Hematopoietic multipotent progenitor cell treated with erythropoietin and hydrocortisone succinate and interleukin-3 and kit ligand, for 4 days (in vitro differentiated cells): ENCODE measurements at regions not wholly inside any gene's neighbourhood (a gene's known extent, or its start where the extent isn't known, plus 50 kb on each side); places are given as distances from the start of the nearest gene placed in this dataset.
"Not testable (repeated sequence)": the region's sequence is repeated elsewhere in the genome, so short reads cannot be mapped to it uniquely, and the experiment has no call there.

Experiments used
- DNase-seq: peaks from one replicate; pipeline ENCODE4 v3.0.0-alpha.2; 2015

DNA sequence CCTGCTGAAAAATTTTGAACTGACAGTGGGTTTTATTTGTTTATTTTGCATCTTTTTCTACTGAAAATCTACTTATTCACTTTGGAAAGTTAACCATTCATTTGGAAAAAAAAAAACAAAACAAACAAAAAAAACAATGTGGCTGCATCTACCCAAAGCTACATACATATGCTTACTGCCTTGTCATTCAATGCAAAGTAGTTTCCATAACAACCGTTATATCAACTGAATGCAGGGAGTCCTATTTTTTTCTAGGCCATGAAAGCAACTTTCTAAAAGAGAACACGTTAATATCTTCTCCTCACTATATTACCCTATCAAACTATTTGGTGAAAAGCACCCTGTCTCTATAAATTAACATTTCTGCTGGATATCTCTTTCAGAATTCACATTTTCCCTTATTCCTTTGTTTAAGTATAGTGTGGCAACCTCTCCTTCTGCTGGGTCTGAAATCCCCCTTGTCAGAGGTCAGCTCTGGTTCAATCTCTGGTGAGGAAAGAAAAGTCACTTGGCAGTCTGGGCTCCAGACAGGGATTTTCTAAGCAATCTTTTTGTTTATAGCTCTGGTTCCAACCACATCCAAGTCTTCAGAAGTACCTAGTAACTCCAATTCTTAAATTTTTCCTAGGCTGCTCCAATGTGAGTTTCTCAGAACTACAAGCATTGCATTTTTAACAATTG, 528.4 kb upstream of the TOM1L1 start:
- no peak for DNase-seq

DNA sequence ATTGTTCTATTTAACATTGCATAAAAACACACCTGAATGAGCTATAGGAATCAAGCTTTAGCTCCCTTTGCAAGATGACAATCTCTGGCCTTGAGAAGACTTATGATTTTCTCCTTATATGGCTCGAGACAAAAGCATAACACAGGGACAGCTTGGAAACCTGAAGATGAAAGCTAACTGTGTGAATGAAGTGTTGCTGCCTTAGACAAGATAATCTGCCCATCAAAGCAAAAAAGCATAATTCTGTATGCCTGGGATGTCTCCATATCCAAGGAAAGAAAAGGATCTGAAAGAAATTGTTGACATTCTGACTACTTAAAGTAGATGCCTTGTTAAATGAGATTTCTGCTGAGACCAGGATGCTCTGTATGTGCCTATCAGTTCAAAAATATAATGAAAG, 526.7 kb upstream of the TOM1L1 start:
- DNase-seq: no peak

DNA sequence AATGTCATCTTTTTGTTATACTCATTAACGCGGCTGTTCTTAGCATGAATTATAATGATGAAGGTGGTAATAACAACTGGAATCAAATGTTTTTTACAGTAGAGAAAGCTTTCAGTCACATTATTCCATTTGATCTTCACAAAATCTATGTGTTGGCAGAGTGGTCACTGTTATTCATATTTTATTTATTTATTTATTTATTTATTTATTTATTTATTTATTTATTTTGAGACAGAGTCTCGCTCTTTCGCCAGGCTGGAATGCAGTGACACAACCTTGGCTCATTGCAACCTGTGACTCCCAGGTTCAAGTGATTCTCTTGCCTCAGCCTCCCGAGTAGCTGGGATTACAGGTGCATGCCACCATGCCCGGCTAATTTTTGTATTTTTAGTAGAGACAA, 524.2 kb upstream of the TOM1L1 start:
- not testable (repeated sequence) for DNase-seq

DNA sequence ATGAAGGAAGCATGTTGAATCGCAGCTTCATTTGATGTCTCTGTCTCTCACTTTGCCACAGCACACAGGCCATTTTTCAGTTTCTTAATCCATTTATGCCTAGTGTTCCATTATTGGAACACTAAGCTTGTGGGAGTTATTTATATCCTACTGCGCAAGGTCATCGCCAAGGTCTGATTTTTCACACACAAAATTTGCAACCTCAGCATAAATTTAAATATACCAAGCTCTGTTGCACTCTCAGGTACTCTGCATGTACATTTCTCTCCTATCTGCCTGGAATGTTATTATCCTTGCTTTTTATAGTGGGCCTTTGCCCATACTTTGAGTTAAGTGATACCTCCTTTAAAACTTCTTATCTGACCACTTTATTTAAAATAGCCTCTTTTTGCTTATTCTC, 519.2 kb upstream of the TOM1L1 start:
- no peak for DNase-seq

DNA sequence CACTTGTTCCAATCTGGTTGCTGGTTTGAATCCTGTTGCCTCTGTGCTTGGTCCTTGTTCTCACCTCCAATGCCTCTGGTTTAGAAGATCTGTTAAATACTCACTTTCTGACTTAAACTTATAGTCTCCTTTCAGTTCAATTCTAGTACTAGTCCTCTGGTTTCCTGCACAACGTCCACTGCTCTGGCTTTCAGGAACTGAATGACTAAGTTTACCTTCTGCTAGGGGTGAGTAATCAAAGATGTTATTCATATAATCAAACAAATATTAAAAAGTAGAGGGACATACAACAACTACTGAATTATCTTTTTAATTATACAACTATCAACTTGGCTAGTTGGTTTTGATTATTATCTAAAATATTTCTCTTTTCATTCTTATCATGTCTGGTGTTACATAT, 496.4 kb upstream of the TOM1L1 start:
- no peak for DNase-seq

DNA sequence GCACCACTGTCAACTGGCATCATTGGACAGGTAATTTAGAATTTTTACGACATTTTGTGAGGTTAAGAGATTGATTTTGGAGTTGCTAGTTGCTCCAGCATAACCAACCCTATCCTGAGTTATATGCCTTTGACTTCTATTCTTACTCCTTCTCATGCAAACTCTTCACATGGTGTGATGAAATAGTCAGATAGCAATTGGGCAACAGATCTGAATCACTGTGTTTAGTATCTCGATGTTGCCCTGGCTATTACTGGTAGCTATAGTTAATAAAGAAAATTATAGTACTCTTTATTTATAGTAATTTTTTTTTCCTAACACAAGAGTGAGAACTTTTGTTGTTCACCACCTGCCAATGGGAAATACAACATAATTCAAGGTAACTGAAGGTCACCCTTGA, 494.8 kb upstream of the TOM1L1 start:
- no peak for DNase-seq

DNA sequence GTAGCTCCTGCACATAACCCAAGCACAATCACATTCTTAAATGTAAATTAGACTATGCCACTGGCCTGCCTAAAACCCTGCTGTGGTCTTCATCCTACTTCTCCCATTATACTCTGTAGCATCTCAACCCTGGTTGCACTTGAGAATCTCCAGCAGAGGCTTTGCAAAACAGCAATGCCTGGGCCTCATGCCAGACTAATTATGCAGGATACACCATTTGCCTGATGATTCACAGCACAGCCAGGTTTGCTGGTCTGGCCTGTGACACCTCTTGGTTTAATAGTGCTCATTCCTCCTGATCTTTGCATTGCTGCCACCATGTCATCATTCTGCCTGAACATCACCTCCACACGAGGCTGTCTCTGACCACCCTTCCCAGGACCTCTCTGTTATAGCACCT, 491.9 kb upstream of the TOM1L1 start:
- no peak for DNase-seq

DNA sequence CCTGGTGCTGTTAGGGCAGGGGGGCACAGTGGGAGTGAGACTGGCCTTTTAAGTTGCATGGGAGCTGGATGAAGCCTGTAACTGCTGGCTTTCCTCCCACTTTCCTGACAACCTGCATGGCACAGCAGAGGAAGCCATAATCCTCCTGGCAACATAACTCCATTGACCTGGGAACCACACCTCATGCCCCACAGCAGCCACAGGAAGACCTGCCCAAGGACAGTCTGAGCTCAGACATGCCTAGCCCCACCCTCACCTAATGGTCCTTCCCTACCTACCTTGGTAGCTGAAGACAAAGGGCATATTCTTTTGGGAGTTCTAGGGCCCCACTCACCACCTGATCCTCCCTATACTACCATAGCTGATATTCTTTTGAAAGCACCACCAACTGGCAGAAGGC, 482.2 kb upstream of the TOM1L1 start:
- no peak for DNase-seq

DNA sequence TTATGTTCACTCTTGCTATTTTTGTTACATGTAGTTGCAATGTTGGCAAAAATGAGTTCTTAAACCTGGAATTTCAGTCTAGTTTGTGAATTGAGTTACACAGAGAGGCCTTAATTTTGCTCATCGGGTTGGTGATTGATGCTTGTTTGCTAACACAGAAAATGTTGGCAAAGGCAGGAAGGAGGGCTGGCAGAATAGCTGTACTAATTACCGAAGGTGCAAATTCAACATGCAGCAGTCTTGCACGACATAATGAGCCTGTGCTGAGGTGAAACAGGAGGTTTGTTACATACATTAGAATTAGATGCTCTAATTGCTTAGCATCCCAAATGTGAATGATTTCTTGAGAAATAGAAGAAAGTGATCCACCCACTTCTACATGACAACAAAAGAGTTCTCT, 475.0 kb upstream of the TOM1L1 start:
- DNase-seq: no peak

DNA sequence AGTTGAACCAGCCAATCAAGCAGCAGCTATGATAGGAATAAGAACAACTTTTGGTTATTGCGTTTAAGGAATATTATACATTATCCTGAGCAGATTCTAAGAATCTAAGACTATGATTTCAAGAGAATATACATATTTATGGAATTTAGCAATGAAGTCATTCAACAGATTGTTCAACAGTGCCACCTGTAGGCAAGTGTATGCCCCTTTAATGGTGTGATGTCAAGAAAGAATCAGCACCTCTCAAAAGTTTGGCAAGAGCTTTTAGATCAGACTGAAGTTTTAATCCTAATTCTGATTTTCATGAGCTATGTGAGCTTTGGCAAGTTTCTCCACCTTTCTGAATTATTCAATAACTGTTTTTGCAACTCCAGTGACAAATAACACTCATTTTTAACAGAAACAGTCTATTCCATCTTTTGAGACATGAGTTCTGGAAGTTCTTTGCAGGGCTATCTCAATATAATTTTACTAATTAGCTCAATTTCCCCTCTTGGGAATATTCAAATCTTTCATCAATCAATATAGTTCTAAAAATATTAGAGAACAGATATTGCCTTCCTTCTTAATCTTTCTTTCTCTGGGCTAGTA, 474.3 kb upstream of the TOM1L1 start:
- DNase-seq: peak; percentile 47

DNA sequence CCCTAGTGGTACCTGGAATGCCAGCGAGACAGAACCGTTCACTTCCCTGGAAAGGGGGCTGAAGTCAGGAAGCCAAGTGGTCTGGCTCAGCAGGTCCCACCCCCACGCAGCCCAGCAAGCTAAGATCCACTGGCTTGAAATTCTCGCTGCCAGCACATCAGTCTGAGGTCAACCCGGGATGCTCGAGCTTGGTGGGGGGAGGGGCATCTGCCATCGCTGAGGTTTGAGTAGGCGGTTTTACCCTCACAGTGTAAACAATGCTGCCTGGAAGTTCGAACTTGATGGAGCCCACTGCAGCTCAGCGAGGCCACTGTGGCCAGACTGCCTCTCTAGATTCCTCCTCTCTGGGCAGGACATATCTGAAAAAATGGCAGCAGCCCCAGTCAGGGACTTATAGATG, 464.7 kb upstream of the TOM1L1 start:
- no peak for DNase-seq

DNA sequence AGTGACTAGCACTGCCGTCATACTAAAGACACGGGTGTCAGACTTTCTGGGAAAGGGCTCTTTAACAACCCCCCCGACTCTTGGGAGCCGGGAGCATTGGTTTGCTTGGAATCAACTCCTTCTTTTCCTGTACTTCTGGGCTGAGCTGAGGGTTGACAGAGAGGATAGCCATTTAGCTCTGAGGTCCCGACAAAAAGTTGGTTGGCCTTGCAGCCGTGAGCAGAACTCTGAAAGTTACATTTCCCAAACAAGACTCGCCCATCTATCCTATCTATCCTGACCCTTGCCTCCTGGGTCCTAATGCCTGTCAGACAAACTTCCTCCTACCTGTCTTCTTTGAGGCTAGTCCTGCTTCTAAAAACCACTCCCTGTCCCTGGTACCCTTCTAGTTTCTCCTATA, 460.8 kb upstream of the TOM1L1 start:
- no peak for DNase-seq

DNA sequence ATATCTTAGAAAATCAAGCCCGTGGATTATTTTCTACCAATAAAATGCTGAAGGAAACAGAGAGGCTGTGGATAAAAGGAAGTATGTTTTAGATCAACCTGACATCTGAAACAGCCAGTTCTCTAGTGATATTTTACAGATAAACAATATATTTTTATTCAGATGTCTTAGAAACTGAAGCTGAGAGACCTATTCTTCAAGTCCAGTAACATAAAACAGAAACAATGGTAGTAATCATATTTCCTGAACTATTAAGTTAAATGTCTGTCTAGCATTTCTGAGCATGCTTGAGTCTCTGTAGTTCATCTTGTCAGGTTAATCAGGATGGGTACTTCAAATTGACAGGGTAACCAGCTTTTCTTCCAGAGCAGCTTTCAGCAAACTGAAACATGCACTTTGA, 449.6 kb upstream of the TOM1L1 start:
- DNase-seq: no peak

DNA sequence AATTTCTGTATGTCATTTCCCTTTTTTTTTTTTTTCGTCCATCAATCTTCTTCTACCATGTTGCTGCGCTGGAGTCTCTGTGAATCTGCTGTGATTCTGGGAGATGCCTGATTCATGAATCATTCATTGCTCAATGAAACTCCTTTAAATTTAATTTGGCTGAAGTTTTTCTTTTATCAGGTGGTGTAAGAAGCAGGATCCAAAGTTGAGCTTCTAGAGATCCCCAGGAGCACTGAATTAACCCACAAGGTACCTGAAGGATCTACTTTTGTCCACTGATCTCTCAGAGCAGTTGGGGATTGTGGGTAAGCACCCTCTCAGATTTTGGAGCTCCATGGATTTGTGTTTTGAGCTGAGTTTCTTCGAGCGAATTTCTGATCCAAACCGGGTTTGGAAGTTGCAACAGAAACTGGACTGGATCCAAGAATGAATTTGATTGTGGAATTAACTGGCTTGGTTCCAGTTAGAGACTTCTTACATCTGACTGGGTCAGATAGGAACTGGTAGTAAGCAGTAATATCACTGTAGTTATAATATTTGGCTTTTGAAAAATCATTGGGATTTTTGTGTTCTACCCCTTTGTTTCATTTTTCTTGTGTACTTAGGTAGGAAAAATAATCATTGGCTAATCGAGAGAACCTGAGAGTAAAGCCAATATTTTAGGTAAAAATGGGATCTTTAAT, 447.8 kb upstream of the TOM1L1 start:
- no peak for DNase-seq

DNA sequence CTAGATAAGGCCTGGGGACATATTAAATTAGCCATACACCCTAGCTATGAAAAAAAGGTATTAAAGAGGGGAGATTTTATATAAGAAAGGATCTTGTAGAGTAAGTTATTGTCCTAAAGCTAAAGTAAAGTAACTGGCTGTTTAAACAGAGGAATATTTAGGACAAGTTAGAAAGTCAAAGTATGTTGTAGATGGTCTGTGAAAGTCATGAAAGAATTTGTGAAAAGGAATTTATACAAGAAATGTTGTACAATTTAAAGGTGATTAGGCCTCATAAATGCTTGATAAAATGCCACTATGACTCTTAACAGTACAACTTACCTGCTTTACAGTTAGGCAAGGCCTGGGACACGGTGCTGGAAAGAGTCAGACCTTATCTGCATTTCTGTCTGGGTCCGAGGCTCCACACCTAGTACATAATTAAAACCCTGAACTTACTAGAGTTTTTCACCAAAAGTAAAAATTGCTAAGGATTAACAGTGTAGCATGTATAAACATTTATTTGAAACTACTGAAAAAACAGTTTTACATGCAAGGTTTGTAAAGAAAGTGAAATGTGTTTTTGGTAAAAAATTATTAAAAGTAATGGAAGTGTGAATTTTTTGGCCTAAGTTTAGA, 445.3 kb upstream of the TOM1L1 start:
- DNase-seq: peak; percentile 2

DNA sequence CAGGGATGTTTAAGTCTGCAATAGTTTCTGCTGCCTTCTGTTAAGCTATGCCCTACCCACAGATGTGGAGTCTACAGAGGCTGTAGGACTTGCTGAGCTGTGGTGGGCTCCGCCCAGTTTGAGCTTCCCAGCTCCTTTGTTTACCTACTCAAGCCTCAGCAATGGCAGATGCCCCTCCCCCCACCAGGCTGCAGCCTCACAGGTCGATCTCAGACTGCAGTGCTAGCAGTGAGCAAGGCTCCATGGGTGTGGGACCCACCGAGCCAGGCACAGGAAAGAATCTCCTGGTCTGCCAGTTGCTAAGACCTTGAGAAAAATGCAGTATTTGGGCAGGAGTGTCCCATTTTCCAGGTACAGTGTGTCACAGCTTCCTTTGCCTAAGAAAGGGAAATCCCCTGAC, 435.2 kb upstream of the TOM1L1 start:
- not testable (repeated sequence) for DNase-seq

DNA sequence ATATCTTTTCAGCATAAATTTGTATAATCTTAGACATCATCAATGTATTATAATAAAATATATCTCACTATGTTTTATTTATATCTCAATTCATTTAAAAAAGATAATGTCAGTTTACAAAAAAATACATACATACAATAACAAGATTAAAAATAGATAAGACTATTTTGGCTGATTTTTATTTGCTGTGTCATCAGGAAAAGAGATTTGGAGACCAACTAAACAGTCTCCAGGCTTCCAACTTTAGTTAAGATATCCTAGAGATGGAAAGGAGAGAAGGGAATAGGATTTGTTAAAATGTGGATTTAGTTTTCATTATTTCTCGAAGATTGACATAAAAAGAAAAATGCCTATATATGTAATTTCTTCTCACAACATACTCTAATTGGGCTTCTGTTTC, 433.8 kb upstream of the TOM1L1 start:
- no peak for DNase-seq

DNA sequence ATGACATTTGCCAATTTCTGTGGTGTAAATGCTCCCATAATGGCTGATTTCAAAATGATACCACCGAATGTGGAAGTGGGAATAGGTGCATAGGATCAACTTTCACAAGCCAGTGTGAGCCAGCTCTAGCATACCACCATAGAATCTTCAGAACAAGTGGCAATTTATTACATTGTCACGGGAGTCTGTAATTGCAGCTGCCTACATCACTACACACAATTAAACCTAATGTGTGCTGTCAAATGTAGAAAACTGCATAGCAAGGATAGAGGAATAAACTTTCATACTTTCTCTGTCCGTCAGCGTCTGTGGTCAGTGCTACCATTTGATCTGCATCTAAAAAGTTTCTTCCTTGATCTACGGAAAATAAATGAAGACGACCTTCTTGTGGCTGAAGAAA, 417.8 kb upstream of the TOM1L1 start:
- DNase-seq: no peak

DNA sequence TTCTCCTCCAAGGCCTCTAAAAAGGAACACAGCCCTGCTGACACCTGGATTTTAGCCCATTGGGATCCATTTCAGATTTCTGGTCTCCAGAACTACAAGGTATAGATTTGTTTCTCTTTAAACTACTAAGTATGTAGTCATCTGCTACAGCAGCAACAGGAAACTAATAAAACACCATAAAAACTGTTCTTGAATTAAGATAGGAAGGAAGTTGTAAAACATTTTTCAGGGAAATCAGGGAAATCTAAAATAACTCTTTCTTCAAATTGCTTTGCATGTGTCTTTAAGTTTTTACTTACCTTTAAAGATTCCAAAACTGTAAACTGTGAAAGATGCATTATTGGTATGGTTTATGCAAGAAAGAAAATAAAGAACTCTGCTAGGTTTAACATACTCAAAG, 407.0 kb upstream of the TOM1L1 start:
- no peak for DNase-seq

DNA sequence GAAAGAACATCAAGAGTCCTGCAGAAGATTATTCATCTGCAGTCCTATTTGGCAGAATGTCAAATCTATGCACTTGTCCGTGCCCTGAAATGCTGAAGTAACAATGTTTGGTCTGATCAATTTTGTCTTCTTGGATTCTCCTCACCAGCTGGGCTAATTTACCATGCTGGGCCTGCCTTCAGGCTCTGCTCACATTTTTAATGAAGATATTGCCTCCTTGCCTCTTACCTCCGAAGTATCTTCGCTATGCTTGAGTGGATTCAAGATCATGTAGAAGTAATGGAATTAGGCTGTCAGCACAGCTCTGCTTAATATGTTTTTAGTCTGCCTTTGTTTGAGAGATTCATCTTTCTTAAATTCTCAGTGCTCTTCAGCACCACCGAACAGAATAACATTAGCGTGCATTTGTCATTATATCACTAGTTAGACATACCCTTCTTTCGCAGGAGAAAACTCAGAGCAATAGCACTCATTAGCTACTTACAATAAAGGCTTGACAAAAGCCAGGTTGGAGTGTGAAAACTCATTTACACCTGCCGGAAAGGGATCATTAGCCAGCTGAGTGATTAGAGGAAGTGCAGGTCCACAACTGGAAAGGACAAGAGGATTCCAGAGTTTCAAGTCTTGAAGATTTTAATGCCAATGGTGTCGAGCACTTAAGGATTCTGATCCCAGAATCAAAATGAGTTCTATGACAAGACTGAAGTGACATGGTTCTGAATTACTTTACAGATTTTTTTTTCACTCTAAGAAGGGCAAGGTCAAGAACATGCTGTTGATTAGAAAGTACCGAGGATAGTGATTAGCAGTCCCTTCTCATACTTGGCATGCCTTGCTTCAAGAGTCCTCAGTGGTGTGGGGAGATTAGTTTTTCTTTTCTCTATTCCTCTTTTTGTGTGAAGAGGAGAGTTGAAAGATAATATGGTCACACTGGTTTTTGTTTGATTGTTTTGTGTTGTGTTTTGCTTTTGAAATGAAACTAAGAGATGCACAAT, 405.6 kb upstream of the TOM1L1 start:
- no peak for DNase-seq

DNA sequence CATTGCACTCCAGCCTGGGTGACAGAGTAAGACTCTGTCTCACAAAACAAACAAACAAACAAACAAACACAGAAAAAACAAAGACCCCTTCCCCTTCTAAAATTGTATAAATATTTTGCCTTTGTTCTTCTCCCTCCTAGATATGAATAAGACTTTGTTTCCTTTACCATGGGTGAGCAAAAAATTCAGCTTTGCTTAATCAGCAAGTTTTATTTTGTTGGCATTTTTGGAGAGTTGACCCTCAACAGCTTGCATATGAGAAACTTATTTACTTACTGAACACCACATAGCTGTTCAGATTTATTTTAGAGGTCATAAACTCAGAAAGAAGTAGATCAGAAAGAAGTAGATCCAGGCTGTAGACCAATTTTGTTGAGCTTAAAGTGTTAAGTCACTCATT, 395.2 kb upstream of the TOM1L1 start:
- no peak for DNase-seq

DNA sequence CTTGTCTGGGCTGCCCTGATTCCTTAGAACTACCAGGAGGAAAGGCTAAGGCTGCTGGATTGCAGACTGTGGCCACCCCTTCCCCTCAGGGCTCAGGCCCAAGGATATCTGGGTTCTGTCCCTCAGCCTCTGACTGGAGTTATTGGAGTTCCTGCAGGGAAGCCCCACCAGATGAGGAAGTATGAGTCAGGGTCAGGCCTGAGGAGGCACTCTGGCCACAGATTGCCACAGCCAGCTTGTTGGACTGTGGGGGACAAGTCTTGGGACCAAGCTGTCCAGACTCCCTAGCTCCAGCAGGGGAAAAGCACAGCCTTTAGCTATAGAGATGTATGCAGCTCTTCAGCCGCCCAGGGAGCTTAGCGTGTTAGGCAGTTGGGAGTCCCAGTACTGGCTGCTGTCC, 381.9 kb upstream of the TOM1L1 start:
- DNase-seq: no peak

DNA sequence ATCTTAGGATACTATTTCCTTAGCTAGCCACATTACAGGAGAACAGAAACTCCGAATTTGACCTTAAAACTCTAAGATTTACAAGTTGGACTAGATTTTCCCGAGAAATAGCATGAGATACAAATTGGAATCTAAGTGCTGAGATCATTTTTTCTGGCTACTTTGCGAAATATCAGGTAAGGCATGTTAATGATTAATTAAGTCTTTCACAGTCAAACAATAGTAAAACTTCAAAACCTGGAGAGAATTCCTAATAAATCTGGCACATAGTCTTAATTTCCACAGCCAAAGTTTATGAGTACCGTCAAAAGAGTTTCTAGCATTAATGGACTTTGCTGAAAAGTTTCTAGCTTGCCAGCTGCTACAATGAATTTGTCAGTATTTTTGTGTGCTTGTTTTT, 379.5 kb upstream of the TOM1L1 start:
- DNase-seq: no peak
